WTC11 (cell line): ENCODE measurements at regions not wholly inside any gene's neighbourhood (a gene's known extent, or its start where the extent isn't known, plus 50 kb on each side); places are given as distances from the start of the nearest gene placed in this dataset.

ENCODE experiments used
- CTCF ChIP-seq: fragments of 200-600 bp; IDR thresholded peaks from 2 replicates; pipeline ENCODE4 v1.8.0; 2022; ENCODE audit warnings: antibody characterized with exemption
- E2F1 ChIP-seq: sonication (generic); formaldehyde crosslinking; IDR thresholded peaks from 2 replicates; pipeline ENCODE4 v1.8.0; 2022; ENCODE audit warnings: mild to moderate bottlenecking, missing genetic modification reagents
- EMX1 ChIP-seq: fragments of 250-450 bp; sonication (Bioruptor Pico); IDR thresholded peaks from 2 replicates; pipeline ENCODE4 v1.8.0; 2021; ENCODE audit warnings: mild to moderate bottlenecking
- ZMAT4 ChIP-seq: fragments of 250-450 bp; sonication (Bioruptor Pico); IDR thresholded peaks from 2 replicates; pipeline ENCODE4 v1.9.0; 2021; ENCODE audit warnings: mild to moderate bottlenecking
- ZNF317 ChIP-seq: sonication (generic); formaldehyde crosslinking; IDR thresholded peaks from 2 replicates; pipeline ENCODE4 v1.8.1; 2023; ENCODE audit warnings: low read depth, mild to moderate bottlenecking, moderate library complexity, missing genetic modification reagents, borderline replicate concordance

GRCh38 chr10:8640878-8641277, 586.4 kb downstream of the GATA3 start:
- TF ChIP-seq E2F1 (CRISPR knock-in tag): no peak
- TF ChIP-seq CTCF: no peak
- no peak for TF ChIP-seq ZNF317 (CRISPR knock-in tag)
- no peak for TF ChIP-seq EMX1 (CRISPR knock-in tag)
- no peak for TF ChIP-seq ZMAT4 (CRISPR knock-in tag)
